GM21737 (cell line): ENCODE measurements at regions not wholly inside any gene's neighbourhood (a gene's known extent, or its start where the extent isn't known, plus 50 kb on each side); places are given as distances from the start of the nearest gene placed in this dataset.

Experiments used
- ATAC-seq: cut with Tn5 transposase; IDR thresholded peaks from one replicate; pipeline ENCODE4 v1.9.1; 2021; ENCODE audit warnings: mild to moderate bottlenecking, moderate library complexity; ENCODE audit not compliant: unreplicated experiment

- no peak for ATAC-seq
Observed at GRCh38 chr21:27467366-27467765, 500.5 kb upstream of the ADAMTS5 start.

- no peak for ATAC-seq
Observed at GRCh38 chr21:27466140-27466539, 499.3 kb upstream of the ADAMTS5 start.

- ATAC-seq: no peak
Observed at GRCh38 chr21:27464648-27465047, 497.8 kb upstream of the ADAMTS5 start.

- no peak for ATAC-seq
Observed at GRCh38 chr21:27462726-27463125, 495.8 kb upstream of the ADAMTS5 start.

GRCh38 chr21:27454234-27454633 lies 487.3 kb upstream of the ADAMTS5 start:
- ATAC-seq: no peak

- ATAC-seq: no peak
Observed at GRCh38 chr21:27451116-27451515, 484.2 kb upstream of the ADAMTS5 start.

GRCh38 chr21:27450216-27450615 lies 483.3 kb upstream of the ADAMTS5 start:
- no peak for ATAC-seq

GRCh38 chr21:27448960-27449359 lies 482.1 kb upstream of the ADAMTS5 start:
- no peak for ATAC-seq

- no peak for ATAC-seq
Observed at GRCh38 chr21:27447843-27448242, 481.0 kb upstream of the ADAMTS5 start.

GRCh38 chr21:27429710-27430341 lies 462.9 kb upstream of the ADAMTS5 start:
- ATAC-seq: no peak

GRCh38 chr21:27426196-27426595 lies 459.3 kb upstream of the ADAMTS5 start:
- ATAC-seq: no peak

GRCh38 chr21:27425574-27425973 lies 458.7 kb upstream of the ADAMTS5 start:
- no peak for ATAC-seq

GRCh38 chr21:27425172-27425571 lies 458.3 kb upstream of the ADAMTS5 start:
- ATAC-seq: no peak

GRCh38 chr21:27424601-27425000 lies 457.7 kb upstream of the ADAMTS5 start:
- ATAC-seq: no peak

- no peak for ATAC-seq
Observed at GRCh38 chr21:27423906-27424595, 457.2 kb upstream of the ADAMTS5 start.

GRCh38 chr21:27423038-27423437 lies 456.1 kb upstream of the ADAMTS5 start:
- ATAC-seq: no peak

GRCh38 chr21:27422435-27422834 lies 455.5 kb upstream of the ADAMTS5 start:
- ATAC-seq: no peak

GRCh38 chr21:27421654-27422053 lies 454.8 kb upstream of the ADAMTS5 start:
- no peak for ATAC-seq

GRCh38 chr21:27419153-27419552 lies 452.3 kb upstream of the ADAMTS5 start:
- ATAC-seq: no peak

GRCh38 chr21:27418346-27418745 lies 451.5 kb upstream of the ADAMTS5 start:
- no peak for ATAC-seq

GRCh38 chr21:27412530-27412929 lies 445.6 kb upstream of the ADAMTS5 start:
- ATAC-seq: no peak

GRCh38 chr21:27408826-27409225 lies 441.9 kb upstream of the ADAMTS5 start:
- no peak for ATAC-seq

GRCh38 chr21:27407271-27407670 lies 440.4 kb upstream of the ADAMTS5 start:
- no peak for ATAC-seq
